GM12878 (cell line): ENCODE measurements at regions not wholly inside any gene's neighbourhood (a gene's known extent, or its start where the extent isn't known, plus 50 kb on each side); places are given as distances from the start of the nearest gene placed in this dataset.

Experiments used
- CBX5 ChIP-seq: sonication (generic); IDR thresholded peaks from 2 replicates; pipeline ENCODE4 v1.6.1; 2016; ENCODE audit warnings: low read depth, moderate library complexity, mild to moderate bottlenecking, inconsistent platforms
- HDAC2 ChIP-seq: fragments of 200-600 bp; sonication (generic); IDR thresholded peaks from 2 replicates; pipeline ENCODE4 v1.6.1; 2017
- KAT2A ChIP-seq: conservative IDR thresholded peaks from 2 replicates; pipeline ENCODE4 v1.6.1; 2011; ENCODE audit warnings: low read depth, low read length; ENCODE audit not compliant: control insufficient read depth
- KLF5 ChIP-seq: fragments of 450-650 bp; IDR thresholded peaks from 2 replicates; pipeline ENCODE4 v1.6.1; 2014; ENCODE audit warnings: mild to moderate bottlenecking; ENCODE audit not compliant: partially characterized antibody
- MTA2 ChIP-seq: fragments of 450-650 bp; IDR thresholded peaks from 2 replicates; pipeline ENCODE4 v1.6.1; 2016; ENCODE audit warnings: low read depth, mild to moderate bottlenecking, moderate library complexity
- MTA3 ChIP-seq: IDR thresholded peaks from 2 replicates; pipeline ENCODE4 v1.6.1; 2012; ENCODE audit warnings: low read length, inconsistent platforms, borderline replicate concordance
- MYB ChIP-seq: fragments of 150-350 bp; IDR thresholded peaks from 2 replicates; pipeline ENCODE4 v1.6.1; 2014; ENCODE audit warnings: mild to moderate bottlenecking, low read depth, low read length, borderline replicate concordance
- NR2F1 ChIP-seq: fragments of 450-650 bp; conservative IDR thresholded peaks from 2 replicates; pipeline ENCODE4 v1.6.1; 2017; ENCODE audit warnings: mild to moderate bottlenecking
- PAX5 ChIP-seq: IDR thresholded peaks from 2 replicates; pipeline ENCODE4 v1.6.1; 2011; ENCODE audit warnings: low read depth, low read length, borderline replicate concordance
- POLR2AphosphoS2 ChIP-seq: IDR thresholded peaks from 2 replicates; pipeline ENCODE4 v1.6.1; 2011; ENCODE audit warnings: low read depth, mild to moderate bottlenecking, low read length, improper control_type of control experiment, moderate library complexity
- RAD51 ChIP-seq: fragments of 450-650 bp; IDR thresholded peaks from 2 replicates; pipeline ENCODE4 v1.6.1; 2016; ENCODE audit warnings: moderate library complexity, mild to moderate bottlenecking, inconsistent platforms
- YY1 ChIP-seq: IDR thresholded peaks from 2 replicates; pipeline ENCODE4 v1.6.1; 2011; ENCODE audit warnings: low read depth, mild to moderate bottlenecking, low read length
- ZBED1 ChIP-seq: IDR thresholded peaks from 2 replicates; pipeline ENCODE4 v1.6.1; 2016; ENCODE audit warnings: borderline replicate concordance
- ZNF384 ChIP-seq: IDR thresholded peaks from 2 replicates; pipeline ENCODE4 v1.6.1; 2012; ENCODE audit warnings: low read depth, mild to moderate bottlenecking, low read length, improper control_type of control experiment, borderline replicate concordance
- TF ChIP-seq, protein P1 (sequence below): fragments of 450-650 bp; IDR thresholded peaks from 2 replicates; pipeline ENCODE4 v1.6.1; 2018; ENCODE audit warnings: borderline replicate concordance, mild to moderate bottlenecking; ENCODE audit not compliant: partially characterized antibody
- TF ChIP-seq, protein P2 (sequence below): fragments of 450-650 bp; IDR thresholded peaks from 2 replicates; pipeline ENCODE4 v1.6.1; 2017; ENCODE audit warnings: antibody characterized with exemption, mild to moderate bottlenecking, moderate library complexity

- TF ChIP-seq, protein P1, sequence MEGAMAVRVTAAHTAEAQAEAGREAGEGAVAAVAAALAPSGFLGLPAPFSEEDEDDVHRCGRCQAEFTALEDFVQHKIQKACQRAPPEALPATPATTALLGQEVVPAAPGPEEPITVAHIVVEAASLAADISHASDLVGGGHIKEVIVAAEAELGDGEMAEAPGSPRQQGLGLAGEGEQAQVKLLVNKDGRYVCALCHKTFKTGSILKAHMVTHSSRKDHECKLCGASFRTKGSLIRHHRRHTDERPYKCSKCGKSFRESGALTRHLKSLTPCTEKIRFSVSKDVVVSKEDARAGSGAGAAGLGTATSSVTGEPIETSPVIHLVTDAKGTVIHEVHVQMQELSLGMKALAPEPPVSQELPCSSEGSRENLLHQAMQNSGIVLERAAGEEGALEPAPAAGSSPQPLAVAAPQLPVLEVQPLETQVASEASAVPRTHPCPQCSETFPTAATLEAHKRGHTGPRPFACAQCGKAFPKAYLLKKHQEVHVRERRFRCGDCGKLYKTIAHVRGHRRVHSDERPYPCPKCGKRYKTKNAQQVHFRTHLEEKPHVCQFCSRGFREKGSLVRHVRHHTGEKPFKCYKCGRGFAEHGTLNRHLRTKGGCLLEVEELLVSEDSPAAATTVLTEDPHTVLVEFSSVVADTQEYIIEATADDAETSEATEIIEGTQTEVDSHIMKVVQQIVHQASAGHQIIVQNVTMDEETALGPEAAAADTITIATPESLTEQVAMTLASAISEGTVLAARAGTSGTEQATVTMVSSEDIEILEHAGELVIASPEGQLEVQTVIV, result no peak
- TF ChIP-seq ZBED1 (no peak), KAT2A (no peak), KLF5 (no peak), PAX5 (no peak), MYB (no peak), HDAC2 (no peak), RAD51 (no peak), MTA3 (no peak), MTA2 (no peak), POLR2AphosphoS2 (no peak), CBX5 (no peak), YY1 (no peak), NR2F1 (no peak), ZNF384 (no peak)
- TF ChIP-seq, protein P2, sequence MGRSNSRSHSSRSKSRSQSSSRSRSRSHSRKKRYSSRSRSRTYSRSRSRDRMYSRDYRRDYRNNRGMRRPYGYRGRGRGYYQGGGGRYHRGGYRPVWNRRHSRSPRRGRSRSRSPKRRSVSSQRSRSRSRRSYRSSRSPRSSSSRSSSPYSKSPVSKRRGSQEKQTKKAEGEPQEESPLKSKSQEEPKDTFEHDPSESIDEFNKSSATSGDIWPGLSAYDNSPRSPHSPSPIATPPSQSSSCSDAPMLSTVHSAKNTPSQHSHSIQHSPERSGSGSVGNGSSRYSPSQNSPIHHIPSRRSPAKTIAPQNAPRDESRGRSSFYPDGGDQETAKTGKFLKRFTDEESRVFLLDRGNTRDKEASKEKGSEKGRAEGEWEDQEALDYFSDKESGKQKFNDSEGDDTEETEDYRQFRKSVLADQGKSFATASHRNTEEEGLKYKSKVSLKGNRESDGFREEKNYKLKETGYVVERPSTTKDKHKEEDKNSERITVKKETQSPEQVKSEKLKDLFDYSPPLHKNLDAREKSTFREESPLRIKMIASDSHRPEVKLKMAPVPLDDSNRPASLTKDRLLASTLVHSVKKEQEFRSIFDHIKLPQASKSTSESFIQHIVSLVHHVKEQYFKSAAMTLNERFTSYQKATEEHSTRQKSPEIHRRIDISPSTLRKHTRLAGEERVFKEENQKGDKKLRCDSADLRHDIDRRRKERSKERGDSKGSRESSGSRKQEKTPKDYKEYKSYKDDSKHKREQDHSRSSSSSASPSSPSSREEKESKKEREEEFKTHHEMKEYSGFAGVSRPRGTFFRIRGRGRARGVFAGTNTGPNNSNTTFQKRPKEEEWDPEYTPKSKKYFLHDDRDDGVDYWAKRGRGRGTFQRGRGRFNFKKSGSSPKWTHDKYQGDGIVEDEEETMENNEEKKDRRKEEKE, result no peak
Measured at GRCh38 chr5:61912559-61912958, 393.4 kb upstream of the KIF2A start (continued).
